HG03354 (cell line): ENCODE measurements at regions not wholly inside any gene's neighbourhood (a gene's known extent, or its start where the extent isn't known, plus 50 kb on each side); places are given as distances from the start of the nearest gene placed in this dataset.

Experiments used
- ATAC-seq: cut with Tn5 transposase; IDR thresholded peaks from one replicate; pipeline ENCODE4 v1.9.1; 2021; ENCODE audit warnings: mild to moderate bottlenecking; ENCODE audit not compliant: unreplicated experiment, poor library complexity, severe bottlenecking

DNA sequence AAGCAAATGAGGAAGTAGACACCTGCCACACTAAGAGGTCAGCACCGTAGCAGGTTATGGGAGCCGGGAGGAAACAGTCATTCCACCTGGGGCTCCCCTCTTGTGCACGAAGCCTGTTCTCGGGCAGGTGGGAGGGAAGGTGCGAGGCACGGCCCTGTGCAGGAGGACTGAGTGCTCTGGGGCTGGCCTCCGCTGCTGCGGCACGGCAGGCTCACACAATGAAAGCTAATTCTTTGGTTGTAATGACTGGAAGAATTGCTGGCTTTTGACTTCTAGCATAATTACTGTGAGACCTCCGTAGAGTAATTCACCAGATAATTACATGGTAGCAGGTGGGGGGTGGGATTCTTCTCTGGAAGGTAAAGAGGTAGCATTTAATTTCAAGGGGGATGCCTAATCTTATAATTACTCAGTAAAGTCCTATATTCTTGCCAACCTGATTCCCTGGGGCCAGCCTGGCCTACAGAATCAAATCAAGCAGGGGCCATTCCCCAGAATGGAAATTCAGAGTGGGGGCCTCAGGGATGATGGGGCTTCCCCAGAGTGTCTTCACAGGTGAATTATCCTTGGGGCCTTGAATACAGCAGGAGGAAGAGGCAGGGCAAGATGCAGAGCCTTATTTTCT, 129.1 kb downstream of the TPRA1 start:
- no peak for ATAC-seq

DNA sequence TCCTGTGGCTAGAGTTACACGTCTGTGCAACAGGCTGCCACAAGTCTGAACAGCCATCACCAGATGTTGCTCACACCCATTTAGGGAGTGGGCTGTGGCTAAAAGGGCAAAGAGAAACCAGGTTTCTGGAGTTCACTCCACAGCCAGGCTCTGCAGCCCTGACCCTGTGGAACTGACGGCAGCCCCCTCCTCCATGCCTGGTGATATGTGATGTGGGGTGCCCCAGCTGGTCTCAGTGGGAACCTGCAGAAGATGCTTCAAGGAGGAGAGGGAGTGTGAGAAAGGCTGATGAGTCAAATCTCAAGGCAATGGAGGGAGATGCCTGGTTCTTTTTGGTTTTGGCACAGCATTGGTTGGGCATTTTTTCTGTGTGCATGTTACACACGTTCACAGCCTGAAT, 130.6 kb downstream of the TPRA1 start:
- ATAC-seq, result no peak

DNA sequence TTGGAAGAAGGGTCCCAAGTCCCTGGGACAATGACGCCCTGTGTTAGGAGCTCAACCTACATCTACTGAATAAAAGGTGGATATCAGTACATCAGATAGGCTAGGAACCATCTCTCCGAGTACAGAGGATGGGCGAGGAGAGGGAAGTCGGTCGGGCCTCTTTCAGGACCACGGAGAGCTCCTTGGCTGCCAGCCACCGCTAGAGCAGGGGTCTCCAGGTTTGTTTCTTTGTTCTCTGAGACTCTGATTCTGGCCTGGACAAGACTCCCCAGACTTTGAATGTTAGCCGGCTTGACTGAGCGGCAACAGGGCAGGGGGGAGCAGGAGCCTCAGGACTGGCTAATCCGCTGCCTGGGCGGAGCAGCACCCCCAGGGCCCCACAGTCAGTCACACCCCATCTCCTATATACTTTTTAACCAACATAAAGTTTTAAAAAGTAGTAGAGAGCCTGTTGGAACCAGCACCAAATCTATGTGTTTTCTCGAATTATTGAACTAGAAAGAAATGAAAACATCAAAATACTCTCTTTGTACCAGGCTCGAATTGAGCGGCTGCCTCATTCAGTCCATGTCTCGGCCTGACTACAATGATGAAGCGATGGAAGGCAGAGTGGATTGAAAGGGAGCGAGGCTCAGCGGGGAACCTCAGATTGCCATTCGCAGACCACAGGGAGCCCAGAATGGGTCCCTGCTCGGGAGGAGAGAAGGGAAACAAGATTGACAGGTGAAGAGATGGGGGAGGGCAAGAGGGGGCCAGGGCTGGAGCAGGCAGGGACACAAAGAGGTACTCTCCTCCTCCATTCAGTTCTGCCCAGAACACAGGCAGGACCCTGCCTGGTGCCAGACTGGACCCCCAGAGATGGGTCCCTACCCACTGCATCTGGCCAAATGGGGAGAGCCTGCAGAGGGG, 131.6 kb downstream of the TPRA1 start:
- ATAC-seq, result no peak

DNA sequence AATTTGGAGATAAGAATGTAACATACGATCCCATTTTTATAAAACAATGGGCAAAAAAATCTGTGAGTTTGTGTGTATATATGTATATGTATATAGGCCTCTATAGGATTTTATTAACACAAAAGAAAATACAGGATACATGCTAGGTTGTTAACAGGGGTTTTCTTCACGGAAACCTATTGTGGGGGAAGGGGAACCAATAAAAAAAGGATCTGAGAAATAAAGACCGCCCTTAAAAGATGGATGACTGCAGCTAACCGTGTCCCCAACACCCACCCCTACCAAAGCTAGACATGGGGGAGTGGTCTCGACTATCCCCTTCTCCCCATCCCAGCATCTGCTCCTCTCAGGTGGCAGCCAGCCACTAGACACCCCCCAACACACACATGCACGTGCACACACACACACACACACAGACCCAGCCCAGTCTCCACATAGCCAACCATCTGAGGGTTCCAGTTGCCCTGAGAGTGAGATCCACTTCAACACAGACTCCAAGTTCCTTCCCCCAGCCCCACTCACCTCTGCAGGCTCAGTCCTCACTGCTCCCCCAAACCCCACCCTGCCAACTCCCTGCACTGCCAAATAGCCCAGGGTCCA, 132.9 kb downstream of the TPRA1 start:
- ATAC-seq, result no peak

DNA sequence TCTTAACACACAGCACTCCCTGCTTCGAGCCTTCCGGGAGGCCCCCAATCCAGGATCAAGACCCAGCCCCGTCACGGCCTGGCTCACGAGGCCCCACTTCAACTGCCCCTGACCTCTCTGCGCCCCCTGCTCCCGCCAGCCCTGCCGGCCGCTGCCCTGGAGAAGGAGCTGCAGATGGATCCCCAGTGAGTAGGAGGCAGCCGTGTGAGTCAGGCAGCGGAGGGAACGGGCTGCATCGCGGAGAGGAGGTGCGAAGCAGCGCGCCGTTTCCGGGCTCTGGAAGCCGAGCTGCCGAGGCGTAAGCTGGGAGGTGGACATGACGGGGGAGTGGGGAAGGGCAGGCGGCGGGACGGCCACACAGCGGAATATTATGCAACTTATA, 133.4 kb downstream of the TPRA1 start:
- no peak for ATAC-seq

DNA sequence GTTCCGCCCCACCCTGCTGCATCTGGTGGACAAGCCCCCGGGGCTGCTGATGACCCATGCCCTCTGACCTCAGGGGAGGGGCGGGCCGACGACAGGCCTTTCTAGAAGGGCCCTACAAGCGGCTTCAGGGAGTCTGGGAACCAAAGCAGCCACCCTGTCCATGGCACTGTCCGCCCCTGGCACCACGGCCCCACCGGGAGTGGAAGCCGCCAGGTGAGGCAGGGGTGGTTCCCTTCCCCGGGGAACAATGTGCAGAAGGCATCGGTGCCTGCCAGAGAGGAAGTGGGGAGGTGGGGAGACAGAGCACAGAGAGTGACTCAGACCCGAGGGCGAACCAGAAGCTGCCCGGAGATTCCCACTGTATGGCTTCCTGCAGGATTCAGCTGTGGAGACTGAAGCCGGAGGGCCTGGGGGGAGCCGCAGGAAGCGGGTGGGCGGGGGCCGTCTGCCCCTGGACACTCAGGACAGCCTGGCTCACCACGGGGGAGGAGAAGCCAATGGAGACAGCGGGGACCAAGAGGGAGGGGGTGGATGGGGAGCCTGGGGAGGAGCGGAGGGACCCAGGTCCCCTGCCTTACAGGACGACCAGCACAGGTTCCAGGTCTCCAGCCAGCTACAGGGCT, 134.0 kb downstream of the TPRA1 start:
- no peak for ATAC-seq

DNA sequence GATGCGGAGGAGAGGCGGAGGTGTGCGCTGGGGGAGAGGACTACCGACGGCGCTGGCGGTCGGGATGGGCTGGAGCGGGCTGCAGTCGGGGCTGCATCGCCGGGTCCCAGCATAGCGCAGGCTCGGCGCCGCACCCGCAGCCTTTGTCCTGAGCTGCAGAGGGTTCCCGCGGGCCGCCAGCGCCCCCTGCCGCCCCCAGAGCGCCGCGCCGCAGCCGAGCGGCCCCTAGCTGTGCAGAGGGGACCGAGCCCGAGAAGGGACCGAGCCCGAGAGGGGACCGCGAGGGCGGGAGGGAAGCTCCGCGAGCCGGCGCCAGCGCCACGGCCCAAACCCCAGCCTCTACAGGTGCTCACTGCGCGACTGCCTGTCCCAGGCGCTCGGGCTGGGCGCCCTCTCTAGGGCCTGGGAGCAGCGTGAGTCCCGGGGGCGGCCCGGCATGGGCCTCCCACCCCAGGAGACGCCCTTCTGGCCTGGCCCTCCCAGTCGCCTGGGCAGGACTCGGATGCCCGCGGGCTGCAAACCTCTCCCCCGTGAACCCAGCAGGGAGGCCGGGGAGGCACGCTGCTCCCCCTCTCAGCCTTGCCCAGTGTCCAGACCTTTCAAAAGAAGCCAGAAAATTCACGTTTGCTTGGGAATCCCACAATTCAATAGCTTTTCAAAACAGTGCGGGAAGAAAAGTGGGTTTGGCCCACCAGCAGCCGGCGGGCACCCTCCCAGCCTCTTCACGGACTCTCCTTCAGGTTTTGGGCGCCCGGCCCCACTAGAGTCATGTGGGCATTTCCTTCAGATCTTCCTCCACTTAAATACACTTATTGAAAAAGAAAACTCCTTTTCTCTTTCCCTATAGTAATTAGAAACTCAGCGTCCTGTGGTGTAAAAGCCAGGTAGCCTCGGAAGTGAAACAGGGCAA, 134.7 kb downstream of the TPRA1 start:
- ATAC-seq, result peak; percentile 84

DNA sequence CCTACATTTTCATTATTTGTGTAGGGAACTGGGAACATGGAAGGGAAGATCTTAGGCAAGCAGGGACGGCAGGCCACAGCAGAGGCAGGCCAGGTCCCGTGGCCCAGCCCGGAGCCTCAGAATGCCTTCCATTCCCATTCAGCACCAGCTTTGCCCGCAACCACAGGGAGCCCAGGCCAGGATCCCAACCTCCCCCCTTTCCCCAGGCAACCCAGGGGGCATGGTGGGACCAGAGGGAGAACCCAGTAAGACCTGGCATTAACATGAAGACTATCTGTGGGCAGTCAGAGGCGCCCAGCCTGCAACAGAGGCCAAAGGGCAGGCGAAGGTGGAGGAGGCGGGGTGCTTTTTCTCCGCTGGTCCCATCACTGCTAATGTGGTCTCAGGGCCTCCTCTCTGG, 135.6 kb downstream of the TPRA1 start:
- no peak for ATAC-seq

DNA sequence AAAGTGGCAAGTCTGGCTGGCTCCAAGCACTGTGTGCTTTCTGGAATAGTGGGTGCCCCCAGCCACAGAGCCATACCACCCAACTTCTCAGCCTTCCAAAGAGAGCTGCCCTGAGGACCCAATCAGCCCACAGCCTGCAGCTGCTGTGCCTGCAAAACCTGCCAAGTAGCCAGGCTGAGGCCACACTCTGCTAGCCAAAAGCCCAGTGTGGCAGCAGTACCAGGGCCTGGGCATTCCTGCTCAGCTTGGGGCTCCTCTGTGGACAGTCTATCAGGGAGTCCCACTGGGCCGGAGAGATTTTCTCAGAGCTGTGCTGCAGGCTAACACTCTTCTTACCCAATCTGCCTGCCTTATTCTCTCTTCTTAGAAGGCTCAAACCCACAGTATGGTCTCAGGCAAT, 136.5 kb downstream of the TPRA1 start:
- no peak for ATAC-seq

DNA sequence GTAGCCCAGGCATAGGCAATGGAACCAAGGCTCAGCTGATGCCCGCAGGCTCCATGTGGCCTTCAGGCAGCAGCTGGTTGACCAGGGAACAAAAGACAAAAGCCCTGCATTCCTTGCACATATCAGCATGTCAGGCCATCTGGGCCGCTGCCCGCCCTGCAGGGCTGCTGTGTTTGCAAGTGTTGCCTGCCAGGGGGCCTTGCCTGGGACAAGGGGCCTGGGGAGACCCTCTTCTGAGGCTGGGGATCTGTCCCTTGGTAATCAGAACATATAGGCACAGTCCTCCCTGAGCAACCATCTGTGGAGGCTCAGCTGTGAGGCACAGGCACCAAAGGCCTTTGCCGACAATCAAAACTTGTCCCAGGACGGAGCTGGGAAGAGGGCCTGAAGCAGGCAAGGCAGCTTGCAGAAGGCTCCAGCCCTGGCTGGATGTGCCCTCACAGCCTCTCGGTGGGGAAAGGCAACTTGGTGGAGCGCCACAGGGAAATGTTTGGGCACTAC, 138.2 kb downstream of the TPRA1 start:
- no peak for ATAC-seq

DNA sequence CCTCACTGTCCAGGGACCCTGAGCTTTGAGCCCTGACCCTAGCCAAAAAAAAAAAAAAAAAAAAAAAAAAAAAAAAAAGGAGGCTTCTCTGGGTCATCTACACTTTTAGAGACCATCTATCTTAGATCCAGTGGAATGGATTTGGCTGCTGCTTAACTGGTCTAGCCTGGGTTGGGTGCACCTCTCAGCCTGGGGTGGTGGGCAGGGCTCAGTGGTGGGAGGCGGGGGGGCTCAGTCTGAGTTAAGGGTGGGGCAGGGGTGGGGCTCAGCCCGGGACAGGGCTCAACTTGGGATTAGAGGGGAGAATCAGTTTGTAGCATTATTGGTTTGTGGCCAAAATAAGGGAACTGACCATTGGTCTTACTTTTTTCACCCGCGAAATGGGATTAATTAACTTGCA, 139.2 kb downstream of the TPRA1 start:
- no peak for ATAC-seq

DNA sequence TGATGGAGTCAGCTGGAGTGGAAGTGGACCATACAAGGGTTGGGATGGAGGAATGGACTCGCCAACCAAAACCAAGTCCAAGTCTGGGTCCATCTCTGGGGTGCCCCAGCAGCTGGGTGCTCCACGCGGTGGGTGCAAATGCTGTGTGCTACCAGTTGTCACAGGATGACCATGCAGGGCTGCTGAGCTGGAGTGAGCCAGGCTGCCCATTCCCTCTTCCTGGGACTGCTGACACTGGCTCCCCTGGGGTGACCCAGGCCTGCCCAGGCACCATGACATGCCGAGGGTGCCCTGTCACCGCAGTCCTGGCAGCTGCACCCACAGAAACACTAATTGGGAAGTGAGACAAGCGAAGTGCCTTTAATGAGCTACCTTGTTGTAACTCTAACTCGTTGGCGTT, 140.2 kb downstream of the TPRA1 start:
- ATAC-seq, result no peak

DNA sequence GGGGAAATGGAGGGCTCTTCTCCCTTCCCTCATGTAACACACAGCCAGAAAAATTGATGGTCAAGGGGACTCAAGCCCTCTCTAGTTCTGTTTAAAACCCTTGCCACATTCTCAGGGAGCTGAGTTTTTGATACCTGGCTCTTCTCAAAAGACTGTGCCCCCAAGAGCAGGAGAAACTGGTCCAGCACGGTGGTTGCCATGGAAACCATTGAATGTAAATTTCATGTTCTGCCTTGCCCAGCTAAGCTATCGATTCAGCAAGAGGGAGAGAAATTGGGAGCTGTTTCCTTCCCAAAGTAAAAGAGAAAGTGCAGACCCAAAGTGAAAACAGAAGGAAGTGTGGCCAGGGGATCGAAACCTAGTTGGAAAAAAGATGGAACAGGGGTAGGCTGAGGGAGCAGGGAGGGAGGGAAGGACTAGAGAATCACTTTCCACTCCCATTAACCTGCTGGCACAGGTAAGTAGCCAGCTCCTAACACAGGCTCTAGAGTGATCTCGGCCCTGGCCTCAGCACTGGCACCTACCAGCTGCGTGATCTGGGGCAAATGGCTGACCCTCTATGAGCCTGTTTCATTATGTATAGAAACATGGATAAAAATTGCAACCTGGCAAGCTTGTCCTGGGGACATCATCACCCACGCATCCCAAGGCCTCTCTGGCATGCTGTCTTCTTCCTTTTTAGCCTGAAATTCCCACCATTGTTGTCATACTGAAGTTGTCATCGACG, 140.9 kb downstream of the TPRA1 start:
- no peak for ATAC-seq

DNA sequence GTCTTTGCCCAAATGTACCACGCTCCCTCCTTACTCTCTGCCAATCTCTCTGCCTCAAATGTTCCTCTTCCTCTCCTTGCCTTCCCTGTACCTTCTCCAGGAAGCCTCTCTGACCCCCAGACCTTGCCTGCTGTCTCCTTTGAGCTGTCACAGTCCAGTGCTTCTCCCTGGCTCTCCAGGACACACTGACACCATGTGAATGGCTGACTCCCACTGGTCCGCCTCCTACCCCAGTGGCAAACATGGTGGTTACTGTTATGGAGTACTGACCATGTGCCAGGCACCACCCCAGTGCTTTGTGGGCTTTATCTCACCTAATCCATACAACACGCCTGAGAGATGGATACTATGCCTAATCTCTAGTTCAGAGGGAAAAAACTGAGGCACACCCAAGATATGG, 141.9 kb downstream of the TPRA1 start:
- no peak for ATAC-seq

DNA sequence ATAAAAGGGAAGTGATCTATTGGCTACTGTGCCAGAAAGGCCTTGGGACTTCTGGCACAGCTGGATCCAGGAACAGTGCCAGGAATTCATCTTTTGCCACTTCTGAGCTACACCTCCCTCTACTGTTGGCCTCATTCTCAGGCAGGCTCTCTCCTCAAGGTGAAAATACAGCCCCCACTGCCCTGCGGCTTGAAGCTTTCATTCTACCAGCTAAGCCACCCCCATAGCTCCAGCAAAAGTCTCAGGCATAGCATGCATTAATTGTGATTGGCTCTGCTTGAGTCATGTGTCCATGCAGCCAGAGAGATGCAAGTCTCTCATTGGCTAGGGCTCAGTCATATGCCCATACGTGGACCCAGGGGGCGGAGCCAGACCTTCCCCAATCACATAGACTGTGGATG, 142.4 kb downstream of the TPRA1 start:
- ATAC-seq, result no peak

DNA sequence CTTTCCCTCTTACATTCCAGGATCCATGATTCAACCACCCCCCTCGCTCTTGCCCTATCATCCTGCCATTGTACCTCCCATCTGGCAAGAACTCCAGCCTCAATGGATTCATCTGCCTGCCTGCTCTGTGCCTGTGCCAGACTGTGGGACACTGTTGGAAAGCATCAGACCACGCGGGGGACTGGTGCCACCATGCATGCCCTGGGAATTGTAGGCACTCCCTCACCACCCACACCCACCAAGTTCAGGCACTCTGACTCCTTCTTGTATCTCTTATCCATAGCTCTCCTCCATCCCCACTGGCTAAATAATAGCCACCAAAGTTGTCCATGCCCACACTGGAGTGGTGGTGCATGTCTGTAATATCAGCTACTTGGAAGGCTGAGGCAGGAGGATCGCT, 143.8 kb downstream of the TPRA1 start:
- no peak for ATAC-seq

DNA sequence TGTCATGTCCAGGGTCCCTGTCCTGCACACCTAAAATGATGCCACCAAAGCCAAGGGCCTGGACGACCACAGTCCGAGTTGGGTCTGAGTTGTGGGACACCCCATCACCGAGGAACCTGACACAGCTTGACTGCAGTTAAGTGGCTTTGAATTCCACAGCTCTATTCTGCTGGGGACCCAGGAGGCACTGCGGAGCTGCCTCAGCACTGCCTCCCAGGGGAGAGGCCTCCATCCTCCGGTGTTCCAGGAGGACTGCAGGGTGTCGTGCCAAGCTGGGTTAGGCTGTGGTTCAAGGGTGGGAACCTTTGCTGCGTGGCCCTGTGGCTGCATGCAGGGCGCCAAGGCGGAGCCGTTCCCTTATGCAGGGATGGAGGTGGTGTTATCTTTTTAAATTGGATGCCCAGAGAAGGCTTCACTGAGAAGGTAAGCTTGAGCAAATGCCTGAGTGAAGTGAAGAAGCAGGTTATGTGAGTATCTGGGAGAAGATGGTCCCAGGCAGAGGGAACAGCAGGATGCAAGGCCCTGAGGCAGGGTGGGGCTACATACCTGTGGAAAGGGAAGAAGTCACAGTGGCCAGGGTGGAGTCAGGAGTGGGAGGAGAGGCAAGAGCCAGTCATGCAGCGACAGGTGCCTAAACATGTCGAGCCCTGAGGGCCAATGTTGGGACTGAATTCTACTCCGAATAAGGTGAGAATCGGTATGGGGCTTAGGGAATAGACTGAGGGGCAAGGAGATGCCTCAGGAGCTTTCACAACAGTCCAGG, 144.8 kb downstream of the TPRA1 start:
- ATAC-seq, result no peak

DNA sequence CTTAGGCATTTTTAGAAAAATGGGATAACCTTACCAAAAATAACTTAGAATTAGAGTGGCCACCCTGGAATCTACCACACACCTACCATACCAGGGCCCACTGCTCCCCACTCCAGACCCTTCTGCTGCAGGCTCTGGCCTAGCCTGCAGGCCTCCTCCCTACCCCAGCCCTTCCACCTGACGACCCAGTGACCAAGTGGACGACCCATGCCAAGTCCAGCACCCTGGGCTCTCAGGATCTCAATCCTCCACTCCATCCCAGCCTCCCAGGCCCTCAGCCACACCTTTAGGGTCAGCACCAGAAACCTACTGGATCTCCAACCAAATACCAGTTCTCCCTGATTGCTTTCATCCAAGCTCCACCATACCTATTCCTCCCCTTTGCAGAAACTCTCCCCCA, 145.8 kb downstream of the TPRA1 start:
- ATAC-seq, result no peak
